ENCODE measurements at regions not wholly inside any gene's neighbourhood (a gene's known extent, or its start where the extent isn't known, plus 50 kb on each side); places are given as distances from the start of the nearest gene placed in this dataset.

- TF ChIP-seq STAT5B (CRISPR knock-in tag; IDR thresholded peaks at IDR 0.05) (no peak), POLR2AphosphoS5 (IDR thresholded peaks at IDR 0.05; ENCODE audit: control insufficient read depth, insufficient read depth, low read depth, low read length) (no peak), FOXP1 (CRISPR knock-in tag; IDR thresholded peaks at IDR 0.05) (no peak), CTCF (IDR thresholded peaks at IDR 0.05 in 2 of 3, conservative IDR thresholded peaks at IDR 0.05 in 1 of 3; ENCODE audit: insufficient read depth in 2 of 3, low read depth in 1 of 3, low read length in 3 of 3) (peak; percentile 22 to 43 (median 29); a peak in 4 of 6 replicates), PHF8 (IDR thresholded peaks at IDR 0.05; ENCODE audit: borderline replicate concordance, low read length) (no peak), EZH2 (IDR thresholded peaks at IDR 0.05; ENCODE audit: borderline replicate concordance, low read depth, low read length) (no peak), BHLHE40 (IDR thresholded peaks at IDR 0.05; ENCODE audit: low read length) (no peak), ERF (CRISPR knock-in tag; IDR thresholded peaks at IDR 0.05) (no peak), SRSF3 (IDR thresholded peaks at IDR 0.05; ENCODE audit: insufficient read depth, low read length) (no peak), SP1 (CRISPR knock-in tag; IDR thresholded peaks at IDR 0.05) (no peak), TCF7L2 (IDR thresholded peaks at IDR 0.05; ENCODE audit: low read depth, low read length) (no peak), SIN3A (IDR thresholded peaks at IDR 0.05; ENCODE audit: borderline replicate concordance in 2 of 2, control insufficient read depth in 1 of 2, low read depth in 2 of 2, low read length in 2 of 2) (no peak)
- TF ChIP-seq, protein P1, sequence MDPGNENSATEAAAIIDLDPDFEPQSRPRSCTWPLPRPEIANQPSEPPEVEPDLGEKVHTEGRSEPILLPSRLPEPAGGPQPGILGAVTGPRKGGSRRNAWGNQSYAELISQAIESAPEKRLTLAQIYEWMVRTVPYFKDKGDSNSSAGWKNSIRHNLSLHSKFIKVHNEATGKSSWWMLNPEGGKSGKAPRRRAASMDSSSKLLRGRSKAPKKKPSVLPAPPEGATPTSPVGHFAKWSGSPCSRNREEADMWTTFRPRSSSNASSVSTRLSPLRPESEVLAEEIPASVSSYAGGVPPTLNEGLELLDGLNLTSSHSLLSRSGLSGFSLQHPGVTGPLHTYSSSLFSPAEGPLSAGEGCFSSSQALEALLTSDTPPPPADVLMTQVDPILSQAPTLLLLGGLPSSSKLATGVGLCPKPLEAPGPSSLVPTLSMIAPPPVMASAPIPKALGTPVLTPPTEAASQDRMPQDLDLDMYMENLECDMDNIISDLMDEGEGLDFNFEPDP (CRISPR knock-in tag; IDR thresholded peaks at IDR 0.05) = no peak
Measured at GRCh38 chr2:47264143-47264542, 87.8 kb upstream of the CALM2 start.

Measured in K562 (cell line).